Esophagus muscularis mucosa (tissue), 4 donors: ENCODE measurements at regions not wholly inside any gene's neighbourhood (a gene's known extent, or its start where the extent isn't known, plus 50 kb on each side); places are given as distances from the start of the nearest gene placed in this dataset.

ENCODE experiments used
- CTCF ChIP-seq, 3 experiments: fragments of 200-600 bp in 2 of 3; fragments of 450-650 bp in 1 of 3; sonication (generic) in 2 of 3; IDR thresholded peaks; one replicate each; pipeline ENCODE4 v1.5.1; 2017 to 2019; ENCODE audit warnings: antibody characterized with exemption in 3 of 3, mild to moderate bottlenecking in 2 of 3, moderate library complexity in 1 of 3
- EP300 ChIP-seq: sonication (generic); formaldehyde crosslinking; IDR thresholded peaks from one replicate; pipeline ENCODE4 v1.6.1; 2017; ENCODE audit warnings: antibody characterized with exemption
- POLR2A ChIP-seq: fragments of 450-650 bp; IDR thresholded peaks from one replicate; pipeline ENCODE4 v1.6.1; 2017; ENCODE audit warnings: antibody characterized with exemption, moderate library complexity, mild to moderate bottlenecking, low read depth
- POLR2AphosphoS5 ChIP-seq, 2 donors: sonication (generic); formaldehyde crosslinking; IDR thresholded peaks; one replicate each; pipeline ENCODE4 v1.6.1; 2017; ENCODE audit warnings: antibody characterized with exemption in 2 of 2

- TF ChIP-seq POLR2AphosphoS5 (IDR thresholded peaks at IDR 0.05): no peak
- TF ChIP-seq CTCF (IDR thresholded peaks at IDR 0.05): no peak
- TF ChIP-seq POLR2A: no peak
- no peak for TF ChIP-seq EP300
These were observed 222.4 kb upstream of the ANKRD50 start for GRCh38 chr4:124934916-124935315.
